BE2C (cell line): ENCODE measurements at regions not wholly inside any gene's neighbourhood (a gene's known extent, or its start where the extent isn't known, plus 50 kb on each side); places are given as distances from the start of the nearest gene placed in this dataset.

Experiments used
- DNase-seq: peaks from one replicate; pipeline ENCODE4 v3.0.0-alpha.2; 2020
- H3K27me3 ChIP-seq: fragments of 250-450 bp; sonication (Bioruptor Pico); 2 replicates; pipeline ENCODE4 v1.5.1; 2020; ENCODE audit warnings: mild to moderate bottlenecking
- H3K36me3 ChIP-seq: fragments of 250-450 bp; sonication (Bioruptor Pico); 2 replicates; pipeline ENCODE4 v1.5.1; 2020; ENCODE audit warnings: mild to moderate bottlenecking
- H3K4me1 ChIP-seq: fragments of 250-450 bp; sonication (Bioruptor Pico); 2 replicates; pipeline ENCODE4 v1.5.1; 2020
- H3K4me3 ChIP-seq: 2 replicates; pipeline ENCODE4 v1.5.1; 2011; ENCODE audit warnings: low read depth, low read length
- H3K9me3 ChIP-seq: fragments of 250-450 bp; sonication (Bioruptor Pico); 2 replicates; pipeline ENCODE4 v1.5.1; 2020
- CTCF ChIP-seq: IDR thresholded peaks from 2 replicates; pipeline ENCODE4 v1.5.1; 2012; ENCODE audit warnings: mild to moderate bottlenecking, low read depth, low read length

- TF ChIP-seq CTCF = no peak
- no peaks in the 10 kb centered on the region for H3K9me3 ChIP-seq
- DNase-seq = no peak
Measured at GRCh38 chr10:1963341-1963740, 226.0 kb upstream of the ADARB2 start.

DNA sequence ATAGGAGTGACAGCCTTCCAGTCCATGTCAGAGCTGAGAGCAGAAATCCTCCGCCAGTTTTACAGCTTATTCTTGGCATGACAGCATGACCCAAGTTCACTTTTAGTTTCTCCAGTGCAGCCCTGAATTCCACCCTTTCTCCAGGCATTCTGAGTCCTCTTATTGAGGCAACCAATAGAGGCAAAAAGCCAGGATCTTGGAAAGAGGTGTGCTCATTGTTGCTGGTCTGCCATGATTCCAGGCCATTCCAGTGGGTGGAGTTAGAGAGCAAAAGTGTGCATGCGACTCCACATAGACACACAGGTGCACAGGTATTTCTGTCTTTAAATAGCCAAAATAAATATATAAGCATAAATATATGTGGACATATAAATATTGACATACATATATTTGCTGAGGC lies 224.7 kb upstream of the ADARB2 start:
- Histone ChIP-seq H3K4me3 (no peak overlapping the region), H3K4me1 (no peaks in the 10 kb centered on the region), H3K9me3 (no peaks in the 10 kb centered on the region), H3K36me3 (no peaks in the 10 kb centered on the region), H3K27me3 (no peaks in the 10 kb centered on the region)
- DNase-seq = no peak
- no peak for TF ChIP-seq CTCF

More at GRCh38 chr10:1963341-1963740, 226.0 kb upstream of the ADARB2 start:
- H3K4me1 ChIP-seq = no peaks in the 10 kb centered on the region
- no peaks in the 10 kb centered on the region for H3K27me3 ChIP-seq
- no peak overlapping the region for H3K4me3 ChIP-seq
- no peaks in the 10 kb centered on the region for H3K36me3 ChIP-seq

DNA sequence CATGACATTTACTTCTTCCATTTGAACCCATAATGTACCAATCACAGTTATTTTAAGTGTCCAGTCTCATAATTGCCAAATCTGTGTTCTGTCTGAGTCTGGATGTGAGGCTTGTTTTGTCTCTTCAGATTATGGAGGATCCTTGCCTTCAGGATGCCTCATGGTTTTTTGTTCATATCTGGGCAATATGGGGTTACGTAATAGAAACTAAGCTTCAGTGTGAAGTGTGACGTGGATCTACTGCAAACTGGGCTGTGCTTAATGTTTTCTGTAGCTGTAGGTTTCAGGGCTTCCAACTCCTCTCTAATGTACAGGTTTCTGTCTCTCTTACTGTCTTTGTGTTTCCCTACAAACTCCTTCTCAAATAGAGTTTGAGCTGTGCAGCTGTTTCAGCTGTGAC lies 223.7 kb upstream of the ADARB2 start:
- H3K27me3 ChIP-seq = no peaks in the 10 kb centered on the region
- H3K4me1 ChIP-seq = no peaks in the 10 kb centered on the region
- no peaks in the 10 kb centered on the region for H3K9me3 ChIP-seq
- TF ChIP-seq CTCF = no peak
- H3K4me3 ChIP-seq = no peak overlapping the region
- DNase-seq = no peak
- H3K36me3 ChIP-seq = no peaks in the 10 kb centered on the region

- Histone ChIP-seq H3K9me3 (no peaks in the 10 kb centered on the region), H3K4me1 (no peaks in the 10 kb centered on the region), H3K36me3 (no peaks in the 10 kb centered on the region), H3K4me3 (no peak overlapping the region), H3K27me3 (no peaks in the 10 kb centered on the region)
- TF ChIP-seq CTCF = no peak
- no peak for DNase-seq
Measured at GRCh38 chr10:1957057-1957456, 219.7 kb upstream of the ADARB2 start.

- Histone ChIP-seq H3K4me1 (no peaks in the 10 kb centered on the region), H3K36me3 (no peaks in the 10 kb centered on the region), H3K27me3 (no peaks in the 10 kb centered on the region), H3K9me3 (no peaks in the 10 kb centered on the region), H3K4me3 (no peak overlapping the region)
- no peak for DNase-seq
- no peak for TF ChIP-seq CTCF
Measured at GRCh38 chr10:1954300-1954699, 217.0 kb upstream of the ADARB2 start.

GRCh38 chr10:1952126-1953095 lies 215.1 kb upstream of the ADARB2 start:
- DNase-seq = no peak
- Histone ChIP-seq H3K4me3 (no peak overlapping the region), H3K36me3 (no peaks in the 10 kb centered on the region), H3K27me3 (no peaks in the 10 kb centered on the region), H3K4me1 (no peaks in the 10 kb centered on the region), H3K9me3 (no peaks in the 10 kb centered on the region)
- no peak for TF ChIP-seq CTCF
